GM11168 (cell line): ENCODE measurements at regions not wholly inside any gene's neighbourhood (a gene's known extent, or its start where the extent isn't known, plus 50 kb on each side); places are given as distances from the start of the nearest gene placed in this dataset.

Experiments
- in situ Hi-C: fragments of 300-500 bp; cut with MboI; formaldehyde crosslinking; loops from one replicate; pipeline ENCODE4 v1.12.0; 2022; ENCODE audit warnings: low sequenced_read_pairs; ENCODE audit not compliant: unreplicated experiment

DNA sequence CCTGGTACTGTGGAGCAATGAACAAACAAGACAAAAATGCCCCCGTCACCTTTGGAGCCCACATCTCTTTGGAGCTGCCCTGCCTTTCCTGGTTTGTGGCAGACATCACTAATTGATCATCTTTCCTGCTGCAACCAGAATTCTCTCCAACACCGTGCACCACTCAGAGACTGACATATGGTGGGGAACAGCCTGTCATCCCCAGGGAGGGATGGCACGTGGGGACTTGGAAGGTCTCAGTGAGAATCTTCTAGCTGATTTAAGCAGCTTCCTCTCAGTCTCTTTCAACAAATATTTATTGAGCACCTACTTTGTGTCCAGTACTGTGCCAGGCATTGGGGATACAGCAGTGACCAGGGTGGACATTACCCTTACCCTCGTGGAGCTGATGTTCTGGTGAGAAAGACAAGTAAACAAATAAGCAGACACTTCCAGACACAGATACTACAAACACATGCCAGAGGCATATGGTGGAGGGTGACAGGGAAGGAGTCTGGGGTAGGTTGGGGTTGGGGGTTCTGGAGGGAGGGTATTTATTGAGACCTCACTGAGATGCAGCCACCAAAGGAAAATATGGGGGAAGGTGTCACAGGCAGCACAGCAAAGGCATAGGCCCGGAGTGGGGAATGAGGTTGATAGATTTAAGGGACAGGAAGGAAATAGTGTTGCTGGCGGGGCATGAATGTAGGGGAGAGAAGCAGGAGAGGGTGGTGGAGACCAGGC is 82.3 kb downstream of the CEBPB start:
- in situ Hi-C loops = no loop called here

DNA sequence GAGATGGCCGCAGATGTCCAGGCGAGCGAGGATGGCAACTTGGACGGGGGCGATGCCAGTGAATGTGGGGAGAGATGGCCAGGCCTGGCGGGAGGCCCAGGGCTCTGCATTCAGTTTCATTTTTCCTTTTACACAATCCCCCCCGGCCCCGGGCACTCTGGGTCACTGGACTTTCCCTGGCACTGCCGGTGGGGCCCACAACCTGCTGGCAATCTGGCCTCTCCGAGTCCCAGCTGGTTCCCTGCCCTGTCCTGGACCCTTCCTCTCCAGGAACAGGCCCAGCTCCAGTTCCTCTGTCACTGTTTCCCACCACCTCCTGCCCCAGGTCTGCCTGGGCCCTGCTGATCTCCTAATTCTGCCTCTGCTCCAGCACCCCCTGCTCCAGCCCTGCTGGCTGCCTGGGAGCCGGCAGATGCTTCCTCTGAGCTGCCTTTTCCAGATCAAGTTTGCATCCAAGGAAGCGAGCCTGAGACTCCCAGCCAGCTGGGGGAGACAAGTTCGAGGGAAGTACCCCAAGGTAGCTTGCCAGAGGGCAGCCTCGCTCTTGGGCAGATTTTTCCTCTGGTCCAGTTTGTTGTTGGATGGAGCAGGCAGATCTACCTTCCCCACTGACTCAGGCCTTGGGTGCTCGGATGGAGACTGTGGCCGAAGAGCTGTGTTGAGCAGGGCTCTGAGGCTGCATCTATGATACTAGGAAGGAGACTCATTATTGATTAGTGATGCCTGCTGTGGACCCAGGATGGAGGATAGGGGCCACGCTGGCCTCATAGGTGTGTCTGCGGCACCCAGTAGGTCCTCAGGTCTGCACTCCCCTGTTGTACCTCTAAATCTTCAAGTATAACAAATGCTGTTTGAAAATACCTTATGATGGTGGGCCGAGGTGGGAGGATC is 83.2 kb downstream of the CEBPB start:
- in situ Hi-C loops = no loop called here

DNA sequence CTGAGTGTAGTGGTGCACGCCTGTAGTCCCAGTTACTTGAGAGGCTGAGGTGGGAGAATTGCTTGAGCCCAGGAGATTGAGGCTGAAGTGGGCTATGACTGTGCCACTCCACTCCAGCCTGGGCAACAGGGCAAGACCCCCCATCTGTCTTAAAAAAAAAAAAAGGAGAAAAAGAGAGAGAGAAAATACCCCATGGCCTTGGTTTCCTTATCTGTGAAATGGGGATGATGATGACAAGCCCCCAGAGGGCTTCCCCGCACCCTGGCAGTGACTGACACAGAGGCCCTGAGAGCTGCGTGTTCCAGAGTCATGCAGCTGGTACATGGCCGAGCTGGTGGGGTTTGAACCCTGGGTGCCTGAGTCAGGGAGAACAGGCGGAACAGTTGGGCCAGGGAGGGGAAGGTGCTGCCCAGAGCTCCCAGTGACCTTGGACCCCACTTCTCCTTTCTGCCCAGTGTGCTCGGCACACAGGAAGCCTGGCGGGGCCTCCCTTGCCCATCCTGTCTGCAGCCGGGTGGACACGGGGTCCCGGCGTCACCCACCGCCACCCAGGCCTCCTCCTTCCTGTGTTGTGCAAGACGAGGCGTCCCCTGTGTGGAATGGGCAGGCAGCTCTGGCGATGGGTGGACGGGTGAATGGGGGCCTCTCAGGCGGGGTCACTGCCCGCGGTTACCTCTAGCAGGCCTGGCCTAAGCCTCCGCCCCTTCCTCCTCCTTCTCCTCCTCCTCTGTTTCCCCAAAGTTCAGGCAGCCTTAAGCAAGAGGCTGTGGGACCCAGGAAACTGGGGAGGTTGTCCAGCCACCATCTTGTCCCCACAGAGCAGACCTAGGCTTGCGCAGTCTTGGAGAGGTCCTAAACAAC is 84.2 kb downstream of the CEBPB start:
- in situ Hi-C loops = no loop called here

DNA sequence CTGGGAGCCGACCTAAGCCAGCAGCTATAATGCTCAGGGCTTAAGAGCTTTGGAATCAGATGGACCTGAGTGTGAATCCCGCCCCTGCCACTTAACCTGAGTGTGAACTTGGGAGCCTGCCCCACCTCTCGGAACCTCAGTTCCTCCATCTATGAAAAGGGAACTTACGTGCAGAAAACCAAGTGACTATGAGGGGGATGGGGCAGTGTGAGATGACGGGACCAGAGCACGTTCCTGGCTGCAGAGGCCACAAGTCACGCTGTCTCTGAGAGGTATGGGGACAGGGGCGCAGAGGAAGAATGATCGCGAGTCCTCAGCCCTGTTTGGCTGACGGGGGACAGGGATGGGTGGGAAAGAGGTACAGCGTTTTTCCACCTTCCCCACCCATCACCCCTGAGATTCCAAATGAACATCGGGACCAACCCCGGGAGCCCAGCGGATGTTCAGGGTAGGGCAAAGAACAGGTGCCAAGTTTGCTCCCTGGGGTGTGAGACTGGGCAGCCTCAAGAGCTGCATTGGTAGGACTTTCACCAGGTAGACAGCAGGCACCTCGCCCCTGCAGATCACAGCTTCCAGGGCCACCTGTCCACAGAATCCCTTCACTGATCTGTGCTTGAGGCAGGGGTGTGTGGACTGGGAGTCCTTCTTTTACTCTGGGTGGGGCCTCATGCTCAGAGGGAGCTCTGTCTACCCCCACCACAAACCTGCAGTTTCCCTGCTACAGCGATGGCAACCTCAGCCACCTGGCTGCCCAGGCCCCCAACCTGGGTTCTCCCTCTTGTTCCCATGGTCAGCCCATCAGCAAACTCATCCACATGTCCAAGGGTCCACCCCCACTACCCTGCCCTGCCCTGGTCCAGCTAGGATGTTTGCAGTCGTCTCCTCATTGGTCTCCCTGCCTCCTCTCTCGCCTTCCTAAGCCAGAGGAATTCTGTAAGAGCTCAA is 85.8 kb downstream of the CEBPB start:
- in situ Hi-C loops = no loop called here

GRCh38 chr20:50277064-50277415 is 86.4 kb downstream of the CEBPB start:
- in situ Hi-C loops = no loop called here

- in situ Hi-C loops = no loop called here
Observed at GRCh38 chr20:50277460-50278376, 87.1 kb downstream of the CEBPB start.

GRCh38 chr20:50278377-50278683 is 87.7 kb downstream of the CEBPB start:
- in situ Hi-C loops = no loop called here

DNA sequence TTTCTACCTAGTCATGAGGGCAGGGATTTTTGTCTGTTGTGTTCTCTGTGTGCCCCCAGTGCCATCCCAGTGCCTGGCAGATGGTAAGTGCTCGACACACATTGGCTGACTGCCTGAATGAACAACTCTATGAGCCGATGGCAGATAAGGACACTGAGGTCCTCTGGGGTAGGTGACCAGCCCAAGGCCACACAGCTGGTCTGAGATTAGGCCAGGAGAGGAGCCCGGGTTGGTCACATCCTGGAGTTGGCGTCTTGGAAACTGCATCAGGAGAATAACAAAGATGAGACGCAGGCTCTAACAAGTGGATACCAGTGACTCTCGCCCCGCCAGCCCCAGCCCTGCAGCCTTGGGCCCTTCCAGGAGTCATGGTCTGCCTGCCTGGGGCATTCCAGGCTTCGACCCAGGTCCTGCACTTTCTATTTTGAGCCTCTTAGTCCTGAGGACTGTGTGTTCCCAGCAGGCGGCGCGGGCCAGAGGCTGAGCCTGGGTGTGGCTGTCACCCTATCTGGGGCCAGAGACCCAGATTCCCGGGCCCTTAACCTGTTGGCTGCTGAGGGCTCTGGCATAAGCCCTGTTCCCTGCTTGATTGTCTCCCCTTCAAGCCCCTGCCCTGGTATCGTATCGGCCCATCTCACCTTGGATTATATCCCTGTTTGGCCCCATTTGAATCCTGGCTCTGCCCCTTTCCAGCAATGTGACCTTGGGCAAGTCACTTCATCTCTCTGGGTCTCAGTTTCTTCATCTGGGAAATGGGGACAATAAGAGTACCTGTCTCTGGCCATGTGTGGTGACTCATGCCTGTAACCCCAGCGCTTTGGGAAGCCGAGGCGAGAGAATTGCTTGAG is 88.3 kb downstream of the CEBPB start:
- in situ Hi-C loops = no loop called here

GRCh38 chr20:50279988-50280850 is 89.6 kb downstream of the CEBPB start:
- in situ Hi-C loops = no loop called here

- in situ Hi-C loops = no loop called here
Observed at GRCh38 chr20:50280851-50281655, 90.4 kb downstream of the CEBPB start.

DNA sequence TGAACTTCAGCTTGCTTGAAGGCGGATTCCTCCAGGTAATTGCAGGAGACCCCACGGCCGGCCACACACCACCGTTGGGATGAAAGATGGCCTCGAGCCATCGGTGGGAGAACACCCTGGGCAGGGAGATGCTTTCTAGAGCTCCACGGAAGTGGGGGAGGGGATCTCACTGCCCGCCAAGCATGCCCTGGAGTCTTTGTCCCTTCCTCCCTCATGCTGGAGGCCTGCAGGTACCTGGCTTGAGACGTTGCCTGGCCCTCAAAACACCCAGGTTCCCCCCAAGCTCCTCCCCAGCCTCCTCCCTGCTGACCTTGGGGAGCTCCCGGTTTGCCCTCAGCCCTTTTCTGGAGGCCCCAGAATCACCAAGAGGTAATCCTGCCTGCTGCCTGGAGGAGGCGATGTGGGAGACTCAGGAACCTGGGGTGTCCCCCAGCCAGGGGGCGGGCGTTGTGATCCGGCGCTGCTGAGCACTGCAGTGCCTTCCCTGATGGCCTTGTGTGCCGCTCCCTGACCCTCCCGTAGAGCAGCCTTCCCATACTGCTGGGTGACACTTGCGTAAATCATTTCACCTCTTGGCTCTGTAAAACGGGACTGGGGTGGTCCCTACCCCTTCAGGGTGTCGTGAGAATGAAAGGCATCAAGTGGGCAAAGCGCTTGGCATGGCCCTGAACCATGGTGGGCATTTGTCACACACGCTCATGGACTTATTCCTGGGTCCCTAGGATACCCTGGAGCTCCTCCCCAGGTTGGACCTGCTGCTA is 91.4 kb downstream of the CEBPB start:
- in situ Hi-C loops = no loop called here

- in situ Hi-C loops = no loop called here
Observed at GRCh38 chr20:50282592-50283241, 92.1 kb downstream of the CEBPB start.

DNA sequence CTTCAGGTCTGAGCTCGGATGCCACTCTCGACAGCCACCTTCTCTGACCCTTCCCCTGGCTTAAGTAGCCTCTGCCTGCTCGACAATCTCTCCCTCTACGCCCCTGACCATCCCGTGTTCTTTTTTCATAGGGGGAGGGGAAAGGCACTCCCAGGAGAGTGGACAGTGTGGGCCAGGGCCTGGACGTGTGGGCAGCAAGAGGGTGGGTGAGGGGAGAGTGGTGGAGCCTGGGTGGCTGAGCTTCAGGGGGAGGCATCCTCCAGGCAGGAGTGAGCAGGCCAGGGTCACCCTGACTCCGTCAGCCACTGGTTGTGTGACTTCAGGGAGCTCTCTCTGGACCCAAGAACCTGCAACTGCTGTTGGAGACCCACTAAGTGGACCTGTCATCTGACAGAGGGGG is 92.7 kb downstream of the CEBPB start:
- in situ Hi-C loops = no loop called here

GRCh38 chr20:50283922-50284810 is 93.5 kb downstream of the CEBPB start:
- in situ Hi-C loops = no loop called here
